GM19438 (cell line): ENCODE measurements at regions not wholly inside any gene's neighbourhood (a gene's known extent, or its start where the extent isn't known, plus 50 kb on each side); places are given as distances from the start of the nearest gene placed in this dataset.
"Not testable (repeated sequence)": the region's sequence is repeated elsewhere in the genome, so short reads cannot be mapped to it uniquely, and the experiment has no call there.

ENCODE experiments used
- ATAC-seq: cut with Tn5 transposase; IDR thresholded peaks from one replicate; pipeline ENCODE4 v1.9.1; 2021; ENCODE audit warnings: low read depth; ENCODE audit not compliant: unreplicated experiment

- ATAC-seq = no peak
These were observed 335.3 kb downstream of the FGFR2 start for GRCh38 chr10:121262774-121263430.

DNA sequence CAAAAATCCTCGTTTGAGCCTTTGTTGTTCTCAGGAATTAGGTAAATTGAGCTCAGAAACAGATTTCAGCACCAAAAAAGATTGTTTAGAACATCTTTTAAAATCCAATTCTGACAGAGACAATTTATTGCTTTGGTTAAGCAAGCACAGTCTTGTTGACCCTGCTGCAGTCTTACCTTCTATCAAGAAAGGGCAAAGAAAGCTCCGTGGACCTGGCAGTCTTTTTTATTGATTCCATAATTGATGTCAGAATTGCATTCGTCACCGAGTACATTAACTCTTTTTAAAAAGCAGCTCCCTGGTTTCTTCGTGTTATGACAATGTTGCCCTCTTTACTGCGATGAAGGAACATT is 334.8 kb downstream of the FGFR2 start:
- ATAC-seq = no peak

GRCh38 chr10:121265360-121266123 is 332.7 kb downstream of the FGFR2 start:
- ATAC-seq = no peak

DNA sequence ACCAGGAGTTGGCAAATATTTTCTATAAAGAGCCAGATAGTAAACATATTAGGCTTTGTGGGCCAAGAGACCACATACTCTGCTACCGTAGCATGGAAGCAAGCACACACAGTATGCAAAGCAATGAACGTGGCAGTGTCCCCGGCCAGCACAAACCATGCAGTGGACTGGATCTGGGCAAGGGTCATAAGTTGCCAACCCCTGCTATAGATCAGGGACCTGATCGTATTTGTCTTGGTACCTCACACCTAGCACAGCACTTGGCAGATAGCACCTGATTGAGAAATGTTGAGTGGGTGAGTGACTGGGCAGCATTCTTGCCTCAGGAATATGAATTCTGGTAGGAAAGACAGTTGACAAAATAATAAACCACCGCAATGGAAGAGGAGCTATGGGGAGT is 331.9 kb downstream of the FGFR2 start:
- ATAC-seq = no peak

DNA sequence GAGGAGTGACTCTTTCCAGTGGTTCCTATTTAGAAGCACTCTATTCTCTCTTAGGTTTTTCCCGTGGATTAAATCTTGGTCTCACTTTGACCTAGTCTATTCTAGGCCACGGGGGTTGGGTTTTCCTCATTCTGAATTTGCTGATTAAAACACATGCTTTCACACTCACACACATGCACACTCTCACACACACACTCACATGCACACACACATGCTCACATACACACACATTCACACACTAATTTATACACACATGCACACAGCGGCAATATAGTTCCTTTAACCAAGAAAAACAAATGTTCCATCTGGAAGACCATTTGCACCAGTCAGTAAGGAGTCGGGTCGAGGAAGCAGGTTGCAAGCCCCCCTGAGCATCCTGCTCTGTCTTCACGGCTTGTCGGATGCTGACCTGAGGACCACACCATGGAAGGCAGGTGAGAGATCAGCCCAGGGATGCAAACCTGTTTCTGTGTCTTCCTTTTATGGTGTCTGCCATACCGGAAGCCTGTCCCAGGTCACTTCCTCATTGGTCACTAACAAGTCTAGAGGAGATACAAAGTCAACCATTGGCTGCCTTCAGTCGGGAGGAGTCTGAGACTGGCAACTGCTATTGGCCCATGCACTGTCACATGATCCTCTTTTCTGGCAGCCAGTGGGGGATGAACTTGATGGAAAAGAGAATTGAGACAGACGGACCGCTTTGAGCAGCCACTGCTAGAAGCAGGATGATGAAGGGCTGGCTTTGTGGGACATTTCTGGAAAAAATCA is 330.8 kb downstream of the FGFR2 start:
- no peak for ATAC-seq

GRCh38 chr10:121268363-121268762 is 329.9 kb downstream of the FGFR2 start:
- no peak for ATAC-seq

GRCh38 chr10:121268863-121269432 is 329.3 kb downstream of the FGFR2 start:
- no peak for ATAC-seq

GRCh38 chr10:121270906-121271305 is 327.3 kb downstream of the FGFR2 start:
- no peak for ATAC-seq

GRCh38 chr10:121276046-121276445 is 322.2 kb downstream of the FGFR2 start:
- no peak for ATAC-seq

- ATAC-seq = no peak
These were observed 321.4 kb downstream of the FGFR2 start for GRCh38 chr10:121276822-121277221.

DNA sequence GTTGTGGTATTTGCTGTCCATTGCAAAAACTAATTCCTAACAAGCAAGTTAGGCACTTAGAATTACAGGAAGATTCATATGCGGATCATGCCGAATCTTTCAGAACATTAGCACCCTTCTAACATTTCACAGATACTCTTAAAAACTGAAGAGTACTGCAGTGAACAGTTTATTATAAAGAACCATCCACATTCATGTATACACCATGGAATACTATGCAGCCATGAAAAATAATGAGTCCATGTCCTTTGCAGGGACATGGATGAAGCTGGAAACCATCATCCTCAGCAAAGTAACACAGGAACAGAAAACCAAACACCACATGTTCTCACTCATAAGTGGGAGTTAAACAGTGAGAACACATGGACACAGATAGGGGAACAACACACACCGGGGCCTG is 319.9 kb downstream of the FGFR2 start:
- not testable (repeated sequence) for ATAC-seq

GRCh38 chr10:121281576-121281975 is 316.7 kb downstream of the FGFR2 start:
- no peak for ATAC-seq

GRCh38 chr10:121282264-121282663 is 316.0 kb downstream of the FGFR2 start:
- no peak for ATAC-seq

DNA sequence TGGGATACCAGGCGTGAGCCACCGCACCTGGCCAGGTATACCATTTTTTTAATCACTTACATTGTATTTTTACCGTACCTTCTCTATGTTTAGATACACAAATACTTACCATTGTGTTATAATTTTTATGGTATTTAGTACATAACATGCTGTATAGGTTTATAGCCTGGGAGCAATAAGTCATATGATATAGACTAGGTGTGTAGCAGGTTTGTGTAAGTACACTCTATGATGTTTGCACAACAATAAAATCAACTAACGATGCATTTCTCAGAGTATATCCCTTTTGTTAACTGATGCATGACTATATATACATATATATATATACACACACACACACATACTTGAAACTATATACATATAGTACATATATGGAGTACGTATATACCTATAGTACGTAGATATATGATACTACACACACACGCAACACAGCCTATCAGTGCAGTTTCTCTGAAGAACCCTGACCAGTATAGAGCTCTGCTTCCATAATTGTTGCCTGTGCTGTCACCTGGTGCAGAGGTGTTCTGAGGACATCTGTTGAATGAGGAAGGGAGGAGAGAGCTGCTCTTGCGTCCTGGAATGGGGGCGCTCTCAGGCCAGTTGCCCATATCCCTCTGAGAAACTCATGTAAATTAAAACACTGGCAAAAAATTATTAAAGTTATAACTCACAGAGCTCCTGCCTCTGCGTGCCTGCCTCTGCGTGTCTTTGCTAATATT is 315.3 kb downstream of the FGFR2 start:
- no peak for ATAC-seq

DNA sequence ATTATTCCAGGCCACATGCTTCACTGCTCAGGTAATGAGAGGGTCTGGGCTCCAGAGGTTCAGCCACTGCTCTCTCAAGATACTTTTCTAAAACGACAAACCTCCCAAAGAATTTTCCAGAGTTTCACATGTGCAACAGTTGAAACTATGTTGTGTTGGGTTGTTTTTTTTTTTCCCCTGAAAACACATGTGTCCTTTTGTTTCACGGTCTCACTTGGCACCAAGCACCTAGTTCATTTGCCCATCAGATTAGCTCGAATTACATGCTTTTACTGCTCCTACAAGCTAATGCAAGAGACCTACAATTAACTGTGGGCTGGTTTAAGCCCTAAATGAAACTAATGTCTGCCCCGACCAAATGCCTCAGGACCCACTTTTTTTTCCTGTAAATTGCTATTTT is 313.3 kb downstream of the FGFR2 start:
- no peak for ATAC-seq

GRCh38 chr10:121285406-121286196 is 312.6 kb downstream of the FGFR2 start:
- no peak for ATAC-seq

DNA sequence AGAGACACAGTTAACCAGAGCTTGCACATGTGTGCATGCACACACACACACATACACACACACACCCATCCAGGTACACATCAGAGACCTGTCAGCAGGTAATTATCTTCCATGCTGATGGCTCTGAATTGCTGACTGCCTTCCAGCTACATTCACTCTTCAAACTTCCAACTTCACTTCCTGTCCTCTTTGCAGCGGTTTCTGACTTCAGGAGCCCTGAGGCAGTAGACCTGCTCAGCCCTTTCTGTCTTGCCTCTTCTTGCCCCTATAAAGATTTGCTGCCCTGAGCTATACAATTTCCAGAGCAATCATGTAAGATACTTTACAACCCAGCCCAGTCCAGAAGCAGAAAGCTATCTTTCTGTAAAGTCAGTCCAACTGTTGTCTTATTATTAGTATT is 310.2 kb downstream of the FGFR2 start:
- no peak for ATAC-seq

GRCh38 chr10:121288864-121289661 is 309.2 kb downstream of the FGFR2 start:
- ATAC-seq = no peak

- no peak for ATAC-seq
These were observed 308.4 kb downstream of the FGFR2 start for GRCh38 chr10:121289800-121290199.
